ENCODE measurements at regions not wholly inside any gene's neighbourhood (a gene's known extent, or its start where the extent isn't known, plus 50 kb on each side); places are given as distances from the start of the nearest gene placed in this dataset.

- Histone ChIP-seq H3K79me2 (ENCODE audit: low read depth) (no peaks in the 10 kb centered on the region), H2AFZ (no peak overlapping the region), H3K9me2 (ENCODE audit: insufficient read depth) (no peaks in the 10 kb centered on the region), H3K4me3 (no peak overlapping the region), H3K9me3 (ENCODE audit: insufficient read depth, low read depth) (peaks cover 4% of the 10 kb centered on the region; the same call in 1 of the 2 replicates), H4K20me1 (ENCODE audit: insufficient read depth) (no peaks in the 10 kb centered on the region), H3K27me3 (ENCODE audit: insufficient read depth, low read depth) (no peaks in the 10 kb centered on the region), H3K27ac (no peak overlapping the region), H3F3A (ENCODE audit: insufficient read depth, low read depth) (no peaks in the 10 kb centered on the region), H3K36me3 (ENCODE audit: low read depth) (no peaks in the 10 kb centered on the region), H3K4me1 (replicated peaks; ENCODE audit: insufficient read depth) (peaks cover 9% of the 10 kb centered on the region), H3K4me2 (no peak overlapping the region)
- no TSS peak for BruUV-seq (replicated peaks)
- TF ChIP-seq, protein P1, sequence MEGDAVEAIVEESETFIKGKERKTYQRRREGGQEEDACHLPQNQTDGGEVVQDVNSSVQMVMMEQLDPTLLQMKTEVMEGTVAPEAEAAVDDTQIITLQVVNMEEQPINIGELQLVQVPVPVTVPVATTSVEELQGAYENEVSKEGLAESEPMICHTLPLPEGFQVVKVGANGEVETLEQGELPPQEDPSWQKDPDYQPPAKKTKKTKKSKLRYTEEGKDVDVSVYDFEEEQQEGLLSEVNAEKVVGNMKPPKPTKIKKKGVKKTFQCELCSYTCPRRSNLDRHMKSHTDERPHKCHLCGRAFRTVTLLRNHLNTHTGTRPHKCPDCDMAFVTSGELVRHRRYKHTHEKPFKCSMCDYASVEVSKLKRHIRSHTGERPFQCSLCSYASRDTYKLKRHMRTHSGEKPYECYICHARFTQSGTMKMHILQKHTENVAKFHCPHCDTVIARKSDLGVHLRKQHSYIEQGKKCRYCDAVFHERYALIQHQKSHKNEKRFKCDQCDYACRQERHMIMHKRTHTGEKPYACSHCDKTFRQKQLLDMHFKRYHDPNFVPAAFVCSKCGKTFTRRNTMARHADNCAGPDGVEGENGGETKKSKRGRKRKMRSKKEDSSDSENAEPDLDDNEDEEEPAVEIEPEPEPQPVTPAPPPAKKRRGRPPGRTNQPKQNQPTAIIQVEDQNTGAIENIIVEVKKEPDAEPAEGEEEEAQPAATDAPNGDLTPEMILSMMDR (conservative IDR thresholded peaks at IDR 0.05), result no peak
- TF ChIP-seq EZH2 (IDR thresholded peaks at IDR 0.05; ENCODE audit: low read depth), result no peak
- intact Hi-C loops (cut with micrococcal nuclease; ENCODE audit: unreplicated experiment), result no loop called here
- ChIA-PET CTCF (no interaction called here), POLR2A (ENCODE audit: unreplicated experiment) (no interaction called here)
- DNase-seq, result no peak
These were observed 815.5 kb downstream of the TLE1 start for GRCh38 chr9:80873861-80874260.

- ChIA-PET CTCF (interaction anchor here (0.6 kb wide), 1 partner anchor 21 kb away, joined by 3 read pairs; no protein-coding TSS in a partner anchor), POLR2A (ENCODE audit: unreplicated experiment) (no interaction called here)
- Histone ChIP-seq H3K4me1 (replicated peaks; ENCODE audit: insufficient read depth) (peaks cover 12% of the 10 kb centered on the region), H3K79me2 (ENCODE audit: low read depth) (no peaks in the 10 kb centered on the region), H3K27me3 (ENCODE audit: insufficient read depth, low read depth) (no peaks in the 10 kb centered on the region), H3K9me3 (ENCODE audit: insufficient read depth, low read depth) (peaks cover 4% of the 10 kb centered on the region; the same call in 1 of the 2 replicates), H3K4me3 (no peak overlapping the region), H3K4me2 (no peak overlapping the region), H3K9me2 (ENCODE audit: insufficient read depth) (no peaks in the 10 kb centered on the region), H3K36me3 (ENCODE audit: low read depth) (no peaks in the 10 kb centered on the region), H2AFZ (no peak overlapping the region), H3K27ac (no peak overlapping the region), H4K20me1 (ENCODE audit: insufficient read depth) (no peaks in the 10 kb centered on the region), H3F3A (ENCODE audit: insufficient read depth, low read depth) (no peaks in the 10 kb centered on the region)
- no TSS peak for BruUV-seq (replicated peaks)
- TF ChIP-seq, protein P1 (conservative IDR thresholded peaks at IDR 0.05), result no peak
- TF ChIP-seq EZH2 (IDR thresholded peaks at IDR 0.05; ENCODE audit: low read depth), result no peak
- DNase-seq, result no peak
- intact Hi-C loops (cut with micrococcal nuclease; ENCODE audit: unreplicated experiment), result no loop called here
These were observed 817.8 kb downstream of the TLE1 start for GRCh38 chr9:80871596-80871995.

- H3K9me2 ChIP-seq (ENCODE audit: insufficient read depth), result no peaks in the 10 kb centered on the region
- ChIA-PET POLR2A (ENCODE audit: unreplicated experiment) (no interaction called here), CTCF (no interaction called here)
- BruUV-seq (replicated peaks), result no TSS peak
- no peaks in the 10 kb centered on the region for H4K20me1 ChIP-seq (ENCODE audit: insufficient read depth)
- no peaks in the 10 kb centered on the region for H3K36me3 ChIP-seq (ENCODE audit: low read depth)
- no peaks in the 10 kb centered on the region for H3K9me3 ChIP-seq (ENCODE audit: insufficient read depth, low read depth)
- TF ChIP-seq, protein P1 (conservative IDR thresholded peaks at IDR 0.05), result no peak
- TF ChIP-seq EZH2 (IDR thresholded peaks at IDR 0.05; ENCODE audit: low read depth), result no peak
- H2AFZ ChIP-seq, result no peak overlapping the region
- H3K4me1 ChIP-seq (replicated peaks; ENCODE audit: insufficient read depth), result 0 out of 2 replicates have a peak, but pooled peaks cover 3% of the 10 kb centered on the region
- no peak overlapping the region for H3K4me3 ChIP-seq
- no peaks in the 10 kb centered on the region for H3K27me3 ChIP-seq (ENCODE audit: insufficient read depth, low read depth)
- H3K27ac ChIP-seq, result no peak overlapping the region
- DNase-seq, result no peak
- H3K79me2 ChIP-seq (ENCODE audit: low read depth), result no peaks in the 10 kb centered on the region
- H3F3A ChIP-seq (ENCODE audit: insufficient read depth, low read depth), result no peaks in the 10 kb centered on the region
- no peak overlapping the region for H3K4me2 ChIP-seq
- intact Hi-C loops (cut with micrococcal nuclease; ENCODE audit: unreplicated experiment), result no loop called here
These were observed 821.6 kb downstream of the TLE1 start for GRCh38 chr9:80867731-80868130.
